ENCODE measurements at regions not wholly inside any gene's neighbourhood (a gene's known extent, or its start where the extent isn't known, plus 50 kb on each side); places are given as distances from the start of the nearest gene placed in this dataset.

DNA sequence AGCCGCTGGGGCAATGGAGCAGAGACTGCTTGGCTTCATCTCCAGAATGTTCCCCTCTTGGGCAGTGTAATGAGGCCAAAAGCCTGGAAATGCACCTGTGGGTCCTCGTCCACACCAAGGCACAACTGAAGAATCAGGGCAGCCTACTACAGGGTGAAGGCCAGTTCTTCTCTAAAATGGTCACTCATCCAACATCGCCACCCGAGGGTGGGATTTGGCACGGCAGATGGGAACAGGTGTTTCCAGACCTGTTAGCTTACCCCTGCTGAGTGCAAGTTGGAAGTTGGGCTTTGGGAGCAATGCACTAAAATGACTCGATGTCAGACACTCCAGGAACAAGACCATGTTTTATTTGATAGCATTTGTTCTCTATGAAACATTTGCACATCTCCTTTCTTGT, 543.7 kb downstream of the NPHP4 start:
- DNase-seq = no peak

DNA sequence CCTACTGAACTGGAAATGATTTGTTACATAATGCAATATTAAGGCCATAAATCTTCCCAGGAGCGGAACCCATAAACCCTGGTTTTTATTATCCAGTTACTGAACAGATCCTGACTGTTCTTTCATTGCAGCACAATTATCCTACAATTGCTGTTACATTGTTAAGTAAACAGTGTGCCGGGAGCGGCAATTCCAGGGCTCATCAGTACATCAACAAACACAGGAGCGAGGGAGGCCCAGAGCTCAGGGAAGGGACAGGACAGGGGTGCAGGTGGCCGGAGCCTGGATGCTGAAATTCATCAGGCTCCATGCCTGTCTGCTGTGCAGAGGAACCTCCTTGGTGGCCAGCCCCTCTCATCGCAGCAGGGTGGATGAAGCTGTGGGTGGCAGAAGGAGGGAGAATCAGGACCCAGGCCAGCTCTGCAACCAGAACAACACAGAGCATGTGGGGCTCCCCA, 544.7 kb downstream of the NPHP4 start:
- no peak for DNase-seq

DNA sequence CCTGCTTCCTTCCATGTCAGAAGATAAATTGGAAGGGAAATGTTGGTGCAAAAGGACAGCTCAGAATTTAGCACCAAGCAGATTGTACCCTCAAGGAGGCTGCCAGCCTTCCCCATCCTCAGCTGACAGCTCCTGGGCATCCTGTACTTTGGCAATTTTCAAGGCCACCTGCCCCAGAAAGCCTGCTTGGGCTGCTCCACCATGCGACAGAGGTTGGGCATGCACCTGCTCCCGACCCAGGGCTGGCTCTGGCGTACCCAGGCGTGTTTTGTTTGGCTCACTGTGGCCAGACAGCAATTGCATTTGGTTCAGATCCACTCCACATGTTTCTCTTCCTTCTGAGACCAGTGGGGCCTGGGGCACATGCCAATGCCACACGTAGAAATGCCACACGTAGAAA, 547.8 kb downstream of the NPHP4 start:
- no peak for DNase-seq

DNA sequence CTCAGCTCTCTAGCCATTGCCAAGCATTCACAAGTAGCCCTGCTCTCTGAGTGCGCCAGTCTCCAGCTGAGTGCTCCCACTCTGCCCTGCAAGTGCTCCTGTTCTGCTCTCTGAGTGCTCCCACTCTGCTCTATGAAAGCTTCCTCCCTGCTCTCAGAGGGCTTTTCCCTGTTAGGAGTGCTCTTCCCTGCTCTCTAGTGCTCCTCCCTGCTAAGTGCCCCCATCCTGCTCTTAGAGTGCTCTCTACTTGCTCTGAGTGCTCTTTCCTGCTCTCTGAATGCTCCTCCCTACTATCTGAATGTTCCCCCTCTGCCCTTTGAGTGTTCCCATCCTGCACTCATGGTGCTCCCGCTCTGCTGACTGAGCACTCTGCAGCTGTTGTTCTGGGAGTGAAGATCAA, 555.4 kb downstream of the NPHP4 start:
- no peak for DNase-seq

DNA sequence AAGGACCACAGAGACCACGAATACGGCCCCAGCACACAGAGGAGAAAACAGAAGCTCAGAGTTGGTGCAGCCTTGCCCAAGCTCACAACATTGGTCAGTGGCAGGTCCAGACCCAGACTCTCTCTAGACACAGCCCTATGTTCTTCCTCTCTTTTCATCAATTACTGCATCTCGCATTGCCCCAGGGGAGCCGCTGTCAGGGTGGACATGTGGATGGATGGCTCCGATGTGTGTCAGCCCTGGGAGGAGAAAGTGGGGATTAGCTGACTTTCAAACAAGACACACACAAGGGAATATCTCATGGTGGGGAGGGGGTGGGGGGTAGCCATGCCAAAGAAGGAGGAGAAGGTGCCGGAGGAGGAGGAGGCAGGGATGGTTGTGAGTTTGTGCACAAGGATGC, 556.8 kb downstream of the NPHP4 start:
- DNase-seq = no peak

DNA sequence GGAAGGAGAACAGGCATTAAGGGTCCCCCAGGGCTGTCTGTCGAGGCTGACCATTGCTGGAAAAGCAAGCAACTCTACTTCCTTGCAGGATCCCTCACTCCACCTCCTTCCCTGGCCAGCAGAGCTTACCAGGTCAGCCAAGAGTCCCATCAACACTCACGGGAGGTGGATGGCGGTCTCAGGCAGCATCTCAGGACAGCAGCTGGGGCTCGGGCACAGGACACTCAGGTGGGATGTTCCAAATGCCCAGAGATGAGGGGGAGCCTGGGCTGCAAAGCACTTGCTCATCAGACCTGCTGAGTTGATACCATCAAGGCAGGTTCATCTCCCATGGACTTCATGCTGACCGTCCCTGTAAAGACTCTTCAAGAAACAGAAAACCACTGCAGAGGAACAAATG, 559.8 kb downstream of the NPHP4 start:
- no peak for DNase-seq

DNA sequence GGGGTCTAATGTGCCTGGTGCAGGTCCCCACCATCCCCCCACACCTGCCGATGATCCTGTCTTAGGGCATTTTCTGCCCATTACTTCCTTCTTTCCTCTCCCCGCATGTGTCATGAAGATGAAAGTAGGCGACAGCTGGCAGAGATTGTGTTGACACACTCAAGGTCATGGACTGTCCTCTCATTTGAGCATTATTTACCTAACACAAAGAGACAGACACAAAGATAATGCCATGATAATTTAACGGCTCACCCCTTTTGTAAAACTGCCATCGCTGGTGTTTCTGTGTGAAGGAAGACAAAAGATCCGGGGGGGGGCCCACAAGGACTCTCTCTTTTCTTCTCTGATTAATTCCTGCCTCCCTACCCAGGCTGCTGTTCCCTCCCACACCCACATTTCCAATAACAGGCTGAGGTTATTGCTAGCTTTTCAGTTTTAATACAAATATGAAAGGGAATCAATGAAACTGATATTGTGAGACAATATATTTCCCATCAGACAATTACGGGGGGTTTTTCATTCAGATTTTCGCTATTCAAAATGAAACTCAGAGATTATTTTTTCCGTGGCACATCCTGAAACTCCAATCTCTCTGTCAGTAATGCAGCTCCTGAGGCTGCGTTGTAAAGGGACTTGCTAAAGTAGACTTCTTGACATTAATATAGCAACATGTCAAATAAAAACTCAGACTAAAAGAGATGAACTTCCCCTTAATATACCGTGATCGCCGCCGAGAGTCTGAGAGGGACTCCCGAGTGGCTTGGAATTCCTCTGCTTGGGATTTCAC, 561.1 kb downstream of the NPHP4 start:
- DNase-seq = peak; percentile 16

DNA sequence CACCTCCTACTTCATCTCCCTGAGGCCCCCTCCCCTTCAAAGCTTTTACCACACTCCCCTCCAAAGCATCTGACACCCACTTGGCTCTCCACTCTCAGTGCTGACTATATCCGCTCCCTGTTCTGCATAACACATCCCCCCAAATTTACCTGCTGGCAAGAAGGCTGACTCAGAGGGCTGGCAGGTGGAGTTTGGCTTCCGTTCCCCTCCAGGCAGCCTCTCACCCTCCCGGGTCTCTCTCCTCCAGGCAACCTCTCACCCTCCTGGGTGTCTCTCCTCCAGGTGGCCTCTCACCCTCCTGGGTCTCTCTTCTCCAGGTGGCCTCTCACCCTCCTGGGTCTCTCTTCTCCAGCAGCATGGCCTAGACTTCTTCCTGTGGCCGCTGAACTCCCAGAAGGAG, 562.1 kb downstream of the NPHP4 start:
- DNase-seq = no peak

DNA sequence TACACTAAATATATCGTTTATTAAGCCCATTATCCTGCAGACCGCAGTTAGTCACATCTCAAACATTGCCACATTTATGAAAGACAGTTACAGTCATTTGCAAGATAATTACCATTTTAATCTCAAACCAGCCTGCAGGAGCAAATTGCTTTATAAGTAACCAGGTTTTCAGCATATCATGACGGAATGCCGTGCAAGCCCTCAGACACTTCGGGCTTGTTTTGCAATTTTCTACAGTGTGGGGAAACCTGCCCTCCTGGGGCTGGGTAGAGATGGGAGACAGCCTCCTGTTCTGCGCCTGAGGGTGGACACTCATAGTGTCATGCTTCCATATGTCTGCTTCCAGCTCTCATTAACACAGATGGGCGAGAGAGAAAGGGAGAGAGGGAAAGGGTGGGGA, 563.9 kb downstream of the NPHP4 start:
- no peak for DNase-seq

DNA sequence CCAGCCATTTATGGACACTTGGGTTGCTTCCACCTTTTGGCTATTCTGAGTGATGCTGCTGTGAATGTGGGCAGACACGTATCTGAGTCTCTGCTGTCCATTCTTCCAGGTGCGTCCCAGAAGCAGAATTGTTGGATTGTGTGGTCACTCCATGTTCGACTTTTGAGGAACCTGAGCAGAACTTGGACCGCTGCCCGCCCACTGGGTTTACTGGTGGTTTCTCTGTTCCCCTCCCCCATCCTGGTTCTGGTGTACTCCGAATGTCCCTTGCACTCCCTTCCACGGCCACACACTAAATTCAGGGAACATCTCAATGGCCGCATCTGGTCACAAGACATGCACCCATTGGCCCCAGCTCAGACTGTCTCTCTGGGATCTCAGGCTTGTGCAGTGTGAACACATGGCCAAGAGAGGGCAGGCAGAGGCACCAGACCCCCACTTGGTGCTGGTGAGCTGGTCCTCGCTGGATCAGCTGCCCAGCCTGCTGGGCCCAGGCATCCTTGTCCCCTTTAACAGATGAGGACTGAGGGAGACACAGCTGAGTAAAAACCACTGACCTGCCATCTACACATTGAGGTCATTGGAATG, 565.1 kb downstream of the NPHP4 start:
- no peak for DNase-seq

DNA sequence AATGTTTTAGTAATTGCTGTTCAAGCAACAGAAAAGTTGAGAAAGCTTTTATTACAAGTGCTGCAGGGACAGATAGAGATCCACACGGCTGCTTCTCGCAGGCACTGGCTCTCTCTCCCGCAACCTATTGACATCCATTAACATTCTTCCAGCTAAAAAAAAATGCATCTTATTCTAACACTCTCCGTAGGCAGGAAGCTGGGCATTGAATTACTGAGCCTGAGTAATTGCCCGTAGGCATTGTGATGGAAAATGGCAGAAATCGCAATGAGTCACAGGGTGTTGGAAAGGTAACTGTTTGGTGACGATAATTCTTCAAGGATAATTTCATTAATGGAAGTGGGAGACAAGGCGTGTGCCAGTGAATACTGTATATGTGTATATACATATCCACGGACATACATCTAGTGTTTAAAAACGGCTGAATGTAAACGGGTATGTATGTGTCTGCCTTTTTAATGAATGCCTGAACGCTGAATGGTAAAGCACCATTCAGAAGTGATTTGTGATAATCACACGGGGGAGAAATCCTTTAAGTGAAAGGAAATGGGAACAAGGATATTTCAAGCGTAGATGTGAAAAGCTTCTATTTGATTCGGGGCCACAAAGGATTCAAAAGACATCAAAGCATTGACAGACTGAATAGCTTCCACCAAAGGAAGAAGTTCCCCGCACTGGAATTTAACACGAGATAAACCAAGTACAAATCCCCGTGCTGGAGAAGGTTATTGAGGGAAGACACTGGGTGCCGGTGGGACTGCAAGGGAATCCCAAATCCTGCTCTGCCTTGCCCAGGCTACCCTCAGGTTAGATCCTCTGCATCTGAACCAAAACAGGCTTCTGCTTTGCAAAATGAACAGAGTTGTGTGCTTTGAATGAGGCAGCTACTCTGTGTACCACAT, 567.2 kb downstream of the NPHP4 start:
- no peak for DNase-seq

DNA sequence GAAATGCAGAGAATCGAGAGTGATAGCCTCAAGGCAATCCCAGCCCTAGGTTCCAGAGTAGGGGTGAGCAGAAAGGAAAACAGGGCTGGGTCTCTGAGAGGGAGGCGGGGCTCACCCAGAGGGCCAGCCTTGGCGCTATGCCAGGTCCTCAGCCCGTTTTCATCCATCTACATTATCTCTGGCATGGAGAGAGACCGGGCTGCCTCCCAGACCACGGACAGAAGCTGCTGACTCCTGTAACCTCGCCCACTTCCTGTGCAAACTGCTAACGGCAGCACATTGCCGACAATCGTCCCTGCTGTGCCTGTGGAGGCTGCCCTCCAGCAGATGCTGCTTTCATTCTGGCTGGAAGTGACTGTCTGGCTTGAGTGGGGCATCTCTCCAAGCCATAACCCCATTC, 569.1 kb downstream of the NPHP4 start:
- DNase-seq = no peak

DNA sequence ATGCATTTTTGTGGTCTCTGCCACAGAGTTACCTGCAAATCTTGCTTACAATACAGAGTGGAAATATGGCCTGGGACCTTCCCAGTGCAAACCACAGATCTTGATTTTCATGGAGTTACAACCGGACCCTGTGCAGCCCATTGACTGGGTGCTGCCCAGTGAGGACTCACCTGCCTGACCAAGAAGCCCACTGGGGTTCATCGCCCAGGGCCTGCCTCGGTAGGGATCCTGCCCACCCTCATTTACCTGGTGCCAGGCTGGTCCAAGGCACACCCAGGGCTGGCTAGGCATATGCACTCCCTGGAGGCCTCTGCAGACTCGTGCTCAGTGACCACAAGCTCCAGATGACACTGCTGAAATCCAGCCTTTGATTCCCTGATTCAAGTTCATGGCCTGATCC, 572.7 kb downstream of the NPHP4 start:
- DNase-seq = no peak

DNA sequence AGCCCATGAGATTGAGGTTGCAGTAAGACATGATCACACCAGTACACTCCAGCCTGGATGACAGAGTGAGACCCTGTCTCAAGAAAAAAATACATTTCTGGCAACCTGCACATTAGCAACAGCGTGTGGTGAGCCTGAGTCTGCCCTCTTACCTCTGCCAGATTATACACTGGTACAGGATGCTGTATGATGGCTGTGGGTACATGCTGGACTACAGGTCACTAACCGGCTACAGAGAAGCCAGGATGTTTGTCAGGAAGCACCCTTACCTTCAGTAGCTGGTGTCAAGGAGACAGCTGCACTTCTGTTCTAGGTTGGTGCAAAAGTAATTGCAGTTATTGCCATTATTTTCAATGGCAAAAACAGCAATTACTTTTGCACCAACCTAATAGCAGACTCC, 575.7 kb downstream of the NPHP4 start:
- no peak for DNase-seq

DNA sequence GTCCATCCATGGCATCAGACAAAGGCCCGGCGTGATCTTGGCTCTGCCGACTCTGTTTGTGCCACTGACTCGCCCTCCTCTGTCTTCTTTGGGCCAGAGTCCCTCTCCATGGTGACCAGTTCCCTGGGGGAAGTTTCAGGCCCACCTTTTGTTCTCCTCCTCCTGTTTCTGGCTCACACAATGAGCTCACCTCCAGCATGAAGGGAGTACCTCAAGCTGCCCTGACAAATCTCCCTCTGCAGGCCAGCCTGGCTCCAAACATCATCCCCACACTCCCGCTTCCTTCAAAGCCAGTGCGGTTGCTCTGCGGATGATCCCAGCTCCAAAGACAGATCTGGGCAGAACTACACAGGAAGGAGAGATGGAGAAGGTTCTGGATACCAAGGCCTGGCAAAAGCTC, 576.6 kb downstream of the NPHP4 start:
- DNase-seq = no peak

DNA sequence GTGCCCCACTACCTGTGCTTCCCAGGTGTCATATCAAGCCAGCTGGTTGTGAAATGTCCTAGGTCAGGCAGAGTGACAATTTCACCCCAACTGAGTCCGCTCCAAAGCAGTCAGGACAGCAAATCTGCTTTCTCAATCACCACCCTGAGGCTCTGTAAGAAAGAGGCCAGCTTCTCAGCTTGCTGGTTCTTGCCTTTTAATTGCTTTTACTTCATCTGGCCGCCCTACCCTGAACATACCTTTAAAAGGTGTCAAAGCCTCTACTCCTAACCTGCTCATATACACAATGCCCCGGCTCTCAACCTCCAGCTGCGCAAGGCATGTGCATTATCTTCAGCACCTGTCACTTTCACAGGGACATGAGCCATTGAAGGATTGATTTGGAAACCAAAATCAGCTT, 581.6 kb downstream of the NPHP4 start:
- DNase-seq = no peak

DNA sequence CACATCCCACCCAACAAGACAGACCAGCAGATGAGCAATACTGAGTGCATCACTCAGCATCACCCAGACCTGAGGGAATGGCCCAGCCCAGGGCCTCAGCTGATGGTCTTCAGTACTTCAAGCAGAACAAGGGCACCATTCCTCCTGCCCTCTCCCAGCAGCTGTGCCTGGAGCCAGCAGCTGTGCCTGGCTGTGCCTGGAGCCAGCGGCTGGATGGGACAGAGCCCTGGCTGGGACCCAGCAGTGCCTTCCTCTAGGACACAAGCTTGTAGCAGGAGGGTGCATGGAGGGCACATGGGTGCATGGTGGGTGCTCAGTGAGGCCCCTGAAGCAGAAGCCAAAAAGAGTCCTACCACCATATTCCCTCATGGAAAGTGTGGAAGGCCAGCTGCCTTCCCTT, 583.8 kb downstream of the NPHP4 start:
- DNase-seq = no peak

DNA sequence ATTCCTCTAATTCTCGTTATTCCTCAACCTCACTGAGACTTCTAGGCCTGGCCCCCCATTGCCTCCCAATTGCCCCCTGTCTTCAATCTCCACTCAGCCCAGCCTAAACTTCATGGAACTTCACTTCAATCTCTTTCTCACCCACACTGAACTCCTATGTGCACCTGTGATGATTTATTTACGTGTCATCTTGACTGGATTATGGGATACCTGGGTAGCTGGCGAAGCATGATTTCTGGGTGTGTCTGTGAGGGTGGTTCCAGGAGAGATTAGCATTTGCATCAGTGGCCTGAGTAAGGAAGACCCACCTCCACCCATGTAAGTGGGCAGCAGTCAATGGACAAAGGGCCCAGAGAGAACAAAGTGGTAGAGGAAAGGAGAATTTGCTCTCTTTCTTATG, 587.0 kb downstream of the NPHP4 start:
- no peak for DNase-seq

DNA sequence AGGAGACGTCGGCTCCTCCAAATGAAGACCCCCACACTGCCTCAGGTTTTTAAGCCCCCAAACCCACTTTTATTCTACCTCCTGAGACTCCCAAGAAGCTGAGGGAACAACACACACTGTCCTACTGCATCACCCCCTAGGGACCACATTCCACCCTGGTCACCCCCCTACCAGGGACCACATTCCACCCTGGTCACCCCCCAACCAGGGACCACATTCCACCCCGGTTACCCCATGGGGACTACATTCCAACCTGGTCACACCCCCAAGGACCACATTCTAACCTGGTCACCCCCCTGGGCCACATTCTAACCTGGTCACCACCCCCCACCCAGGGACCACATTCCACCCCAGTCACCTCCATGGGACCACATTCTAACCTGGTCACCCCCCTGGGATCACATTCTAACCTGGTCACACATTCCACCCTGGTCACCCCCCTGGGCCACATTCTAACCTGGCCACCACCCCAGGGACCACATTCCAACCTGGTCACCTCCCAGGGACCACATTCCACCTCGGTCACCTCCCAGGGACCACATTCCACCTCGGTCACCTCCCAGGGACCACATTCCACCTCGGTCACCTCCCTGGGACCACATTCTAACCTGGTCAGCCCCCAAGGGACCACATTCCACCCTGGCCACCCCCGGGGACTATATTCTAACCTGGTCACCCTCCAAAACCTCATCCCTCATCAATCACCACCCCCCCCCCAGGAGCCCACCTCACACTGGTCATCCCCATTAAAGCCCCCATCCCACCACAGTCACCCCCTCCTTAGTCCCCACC, 587.6 kb downstream of the NPHP4 start:
- no peak for DNase-seq

DNA sequence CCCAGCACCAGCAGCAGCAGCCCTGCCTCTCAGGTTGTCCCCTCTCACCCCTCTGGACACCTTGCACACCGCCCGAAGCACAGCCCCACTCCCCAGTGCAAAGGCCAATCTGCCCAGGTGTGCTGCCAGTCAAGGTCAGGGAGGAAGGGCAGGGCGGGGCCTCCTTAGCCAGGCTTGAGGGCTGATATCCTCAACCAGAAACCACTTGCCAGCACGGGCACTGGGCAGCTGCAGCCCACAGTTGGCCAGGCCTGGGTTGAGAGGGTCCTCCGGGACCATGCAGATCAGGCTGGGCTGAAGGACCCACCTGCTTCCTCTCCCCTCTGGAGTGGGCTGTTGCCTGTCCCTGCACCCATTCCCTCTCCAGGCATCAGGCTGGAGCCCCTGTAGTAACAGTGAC, 588.3 kb downstream of the NPHP4 start:
- no peak for DNase-seq

DNA sequence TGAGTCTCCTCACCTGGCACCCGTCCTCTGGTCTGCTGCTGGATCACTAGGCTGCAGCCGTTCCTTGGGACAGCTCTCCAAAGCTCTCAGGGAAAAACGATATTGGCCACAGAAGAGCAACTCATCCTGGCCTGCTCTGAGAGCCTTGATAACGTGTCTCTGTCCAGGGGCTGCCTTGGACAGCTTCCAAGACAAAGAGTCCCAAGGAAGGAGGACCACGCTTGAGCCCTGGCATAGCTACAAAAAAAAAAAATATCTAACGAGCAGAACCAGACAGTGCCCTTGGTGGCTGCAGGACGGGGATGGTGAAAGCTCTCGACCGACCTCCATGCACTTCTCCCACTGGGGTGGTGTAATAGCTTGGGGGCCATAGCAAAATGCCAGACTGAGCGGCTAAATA, 589.6 kb downstream of the NPHP4 start:
- no peak for DNase-seq

DNA sequence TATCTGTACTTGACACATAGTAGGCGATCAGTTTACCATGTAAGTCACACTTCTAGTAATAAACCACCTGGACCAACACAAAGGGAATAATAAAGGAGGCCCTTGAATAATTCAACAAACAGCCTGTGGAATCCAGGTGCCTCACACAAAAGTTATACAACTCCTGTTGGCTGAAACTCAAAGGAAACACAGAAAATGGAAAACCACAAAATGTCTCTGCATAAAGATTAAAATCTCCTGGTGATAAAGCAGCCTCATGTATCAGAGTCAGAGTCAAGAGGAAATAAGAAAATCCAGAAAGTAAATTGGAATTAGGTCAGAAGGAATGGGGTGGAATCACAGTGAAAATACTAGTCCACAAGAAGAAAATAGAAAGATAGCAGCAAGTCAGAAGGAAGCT, 592.5 kb downstream of the NPHP4 start:
- DNase-seq = no peak

DNA sequence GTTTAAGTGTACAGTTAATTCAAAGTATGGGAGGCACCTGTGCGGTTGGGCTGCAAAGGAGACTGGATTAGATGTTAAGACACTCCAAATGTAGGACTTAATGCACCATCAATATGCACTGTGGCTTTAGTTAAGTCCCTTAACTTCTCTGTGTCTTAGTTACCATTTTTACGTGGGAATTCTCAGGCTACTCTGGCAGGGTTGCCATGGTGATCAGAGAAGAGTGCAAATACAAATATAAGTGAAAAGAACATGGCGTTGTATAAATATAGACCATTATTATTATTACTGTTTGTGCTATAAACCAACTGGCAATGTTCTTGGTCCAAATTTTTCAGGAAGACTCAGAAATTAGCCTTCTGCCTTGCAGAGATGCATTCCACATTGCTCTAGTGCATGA, 595.6 kb downstream of the NPHP4 start:
- DNase-seq = no peak
